B cell (primary cell): ENCODE measurements at regions not wholly inside any gene's neighbourhood (a gene's known extent, or its start where the extent isn't known, plus 50 kb on each side); places are given as distances from the start of the nearest gene placed in this dataset.

Experiments used
- ATAC-seq: fragments of 200-7000 bp; cut with Tn5 transposase; one replicate; pipeline ENCODE4 v1.10.0; 2021; ENCODE audit warnings: low read depth, mild to moderate bottlenecking, moderate number of reproducible peaks, moderate library complexity
- CTCF ChIA-PET: fragments of 350-600 bp; sonication (Branson Sonifier 250); formaldehyde crosslinking; loops from one replicate; lab custom pipeline; 2021; ENCODE audit warnings: antibody characterized with exemption, inconsistent platforms; lab: Charles Lee
- POLR2A ChIA-PET: fragments of 350-600 bp; sonication (Branson Sonifier 250); formaldehyde crosslinking; loops from one replicate; lab custom pipeline; 2021; ENCODE audit warnings: antibody characterized with exemption; lab: Charles Lee
- DNase-seq: peaks from one replicate; pipeline ENCODE4 v3.0.0; 2013
- H2AFZ ChIP-seq: 2 replicates; pipeline ENCODE4 v1.6.1; 2012; ENCODE audit warnings: mild to moderate bottlenecking, low read depth, low read length; ENCODE audit not compliant: insufficient read depth, poor library complexity, severe bottlenecking
- H3K27ac ChIP-seq, 2 donors: 1 replicate in 1 of 2; 2 replicates in 1 of 2; pipeline ENCODE4 v1.5.1; 2012 to 2013; ENCODE audit warnings: low read length in 2 of 2, mild to moderate bottlenecking in 2 of 2, moderate library complexity in 1 of 2
- H3K27me3 ChIP-seq, 4 experiments: fragments of 200-600 bp in 1 of 4; sonication (generic) in 1 of 4; replicated peaks in 1 of 4; 1 replicate in 2 of 4; 2 replicates in 2 of 4; pipeline versions ENCODE4 v1.6.1 to v1.7.0; 2013 to 2016; ENCODE audit warnings: low read length in 3 of 4, mild to moderate bottlenecking in 2 of 4, mixed read lengths in 1 of 4, moderate library complexity in 1 of 4; ENCODE audit not compliant: insufficient read depth in 4 of 4, control insufficient read depth in 3 of 4; ENCODE audit errors: control extremely low read depth in 1 of 4
- H3K36me3 ChIP-seq, 2 experiments: replicated peaks in 1 of 2; 1 replicate in 1 of 2; 2 replicates in 1 of 2; pipeline versions ENCODE4 v1.6.1 to v1.7.1; 2013; ENCODE audit warnings: low read length in 1 of 2; ENCODE audit not compliant: insufficient read depth in 2 of 2, control insufficient read depth in 1 of 2; ENCODE audit errors: control extremely low read depth in 1 of 2, extremely low read depth in 1 of 2
- H3K4me1 ChIP-seq, 2 donors: fragments of 200-600 bp in 1 of 2; sonication (generic) in 1 of 2; 1 replicate in 1 of 2; 2 replicates in 1 of 2; pipeline versions ENCODE4 v1.5.1 to v1.6.1; 2013 to 2017; ENCODE audit warnings: low read length in 2 of 2; ENCODE audit not compliant: control insufficient read depth in 2 of 2, insufficient read depth in 2 of 2
- H3K4me2 ChIP-seq: replicated peaks from 2 replicates; pipeline ENCODE3; 2012; ENCODE audit warnings: mild to moderate bottlenecking, low read depth, low read length; ENCODE audit not compliant: poor library complexity, severe bottlenecking
- H3K4me3 ChIP-seq, 5 experiments: fragments of 200-600 bp in 1 of 5; sonication (generic) in 1 of 5; 1 replicate in 3 of 5; 2 replicates in 2 of 5; pipeline versions ENCODE4 v1.5.1 to v1.7.0; 2011 to 2016; ENCODE audit warnings: low read length in 4 of 5, mild to moderate bottlenecking in 4 of 5, low read depth in 2 of 5, control low read depth in 1 of 5, moderate library complexity in 1 of 5; ENCODE audit not compliant: insufficient read depth in 1 of 5; ENCODE audit errors: control extremely low read depth in 1 of 5, extremely low read depth in 1 of 5
- H3K79me2 ChIP-seq: fragments of 200-600 bp; sonication (generic); one replicate; pipeline ENCODE4 v1.6.0; 2016; ENCODE audit warnings: low read length; ENCODE audit not compliant: control insufficient read depth, insufficient read depth
- H3K9ac ChIP-seq: fragments of 200-600 bp; sonication (generic); 2 replicates; pipeline ENCODE4 v1.6.1; 2017; ENCODE audit warnings: mild to moderate bottlenecking, low read length, moderate library complexity
- H3K9me3 ChIP-seq, 3 donors: one replicate each; pipeline versions ENCODE4 v1.6.1 to v1.7.1; 2013; ENCODE audit warnings: low read length in 2 of 3; ENCODE audit not compliant: control insufficient read depth in 2 of 3, insufficient read depth in 1 of 3; ENCODE audit errors: control extremely low read depth in 1 of 3
- H4K20me1 ChIP-seq: 2 replicates; pipeline ENCODE4 v1.6.0; 2012; ENCODE audit warnings: mild to moderate bottlenecking, low read length; ENCODE audit not compliant: insufficient read depth, control insufficient read depth, poor library complexity, severe bottlenecking
- H3K27ac Mint-ChIP-seq: one replicate; pipeline ENCODE4 v1.8.0; 2021; ENCODE audit warnings: mixed read lengths
- H3K27me3 Mint-ChIP-seq: one replicate; pipeline ENCODE4 v1.8.0; 2021; ENCODE audit warnings: mixed read lengths
- H3K4me1 Mint-ChIP-seq: one replicate; pipeline ENCODE4 v1.8.0; 2021; ENCODE audit warnings: mixed read lengths
- H3K4me3 Mint-ChIP-seq: one replicate; pipeline ENCODE4 v1.8.0; 2021; ENCODE audit warnings: mixed read lengths
- H3K9me3 Mint-ChIP-seq: one replicate; pipeline ENCODE4 v1.8.0; 2022; ENCODE audit warnings: mixed read lengths; ENCODE audit not compliant: insufficient read depth
- CTCF ChIP-seq: fragments of 200-600 bp; IDR thresholded peaks from one replicate; pipeline ENCODE4 v1.8.0; 2022; ENCODE audit warnings: antibody characterized with exemption, mild to moderate bottlenecking
- EZH2 ChIP-seq: IDR thresholded peaks from 2 replicates; pipeline ENCODE4 v1.6.1; 2012; ENCODE audit warnings: borderline replicate concordance, low read depth, mild to moderate bottlenecking, moderate library complexity, low read length; ENCODE audit not compliant: insufficient read depth, poor library complexity, severe bottlenecking
- WGBS: methylation state at CpG from one replicate; pipeline ENCODE4 v1.1.5; 2013; ENCODE audit warnings: missing lambda C conversion rate; ENCODE audit not compliant: insufficient coverage; 5-methylcytosine and 5-hydroxymethylcytosine counted together
- intact Hi-C: fragments of 100-400 bp; cut with micrococcal nuclease; formaldehyde crosslinking; loops from one replicate; pipeline ENCODE4 v1.10.0; 2022

- no peak overlapping the region for H3K4me3 ChIP-seq
- no peaks in the 10 kb centered on the region for H3K9me3 ChIP-seq
- no peak overlapping the region for H3K27ac ChIP-seq
- no peak overlapping the region for H3K9ac ChIP-seq
- H4K20me1 ChIP-seq = no peaks in the 10 kb centered on the region
- H3K9me3 Mint-ChIP-seq = no peaks in the 10 kb centered on the region
- 75% methylated on average over 3 of the region's 3 CpGs for WGBS
- no peak overlapping the region for H3K27ac Mint-ChIP-seq
- H3K36me3 ChIP-seq = no peaks in the 10 kb centered on the region
- no peaks in the 10 kb centered on the region for H3K4me1 Mint-ChIP-seq
- no peak overlapping the region for H3K4me3 Mint-ChIP-seq
- intact Hi-C loops = no loop called here
- no peaks in the 10 kb centered on the region for H3K79me2 ChIP-seq
- ChIA-PET POLR2A (no interaction called here), CTCF (no interaction called here)
- peaks cover 5% of the 10 kb centered on the region for H3K27me3 Mint-ChIP-seq
- H3K4me2 ChIP-seq = no peak overlapping the region
- H2AFZ ChIP-seq = no peak overlapping the region
- DNase-seq (no peak), ATAC-seq (no peak)
- TF ChIP-seq EZH2 (no peak), CTCF (no peak)
- H3K4me1 ChIP-seq = no peaks in the 10 kb centered on the region
- no peaks in the 10 kb centered on the region for H3K27me3 ChIP-seq
Measured at GRCh38 chr2:45255563-45255962, 246.3 kb upstream of the SIX2 start.

DNA sequence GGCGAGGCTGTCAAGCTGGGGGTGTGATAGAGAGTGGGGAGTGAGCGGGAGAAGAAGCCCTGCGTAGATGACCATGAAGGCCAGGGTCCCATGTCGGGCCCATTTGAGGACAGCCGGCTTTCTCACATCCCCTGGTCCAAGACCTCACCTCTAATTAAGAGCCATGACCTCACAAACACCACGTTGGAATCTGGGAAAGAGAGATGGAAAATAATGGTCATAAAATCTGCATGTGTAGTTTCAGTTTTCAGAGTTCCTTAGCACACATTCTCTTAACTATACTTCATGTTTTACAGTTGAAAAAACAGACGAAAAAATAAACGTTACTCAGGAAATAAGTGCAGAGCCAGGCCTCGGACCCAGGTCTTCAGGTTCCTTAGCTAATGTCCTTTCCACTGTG, 244.8 kb upstream of the SIX2 start:
- Histone ChIP-seq H3K4me2 (no peak overlapping the region), H2AFZ (no peak overlapping the region), H3K79me2 (no peaks in the 10 kb centered on the region), H3K9ac (no peak overlapping the region), H3K9me3 (no peaks in the 10 kb centered on the region), H3K27me3 (no peaks in the 10 kb centered on the region), H3K27ac (no peak overlapping the region), H4K20me1 (no peaks in the 10 kb centered on the region), H3K4me1 (no peaks in the 10 kb centered on the region), H3K4me3 (no peak overlapping the region), H3K36me3 (no peaks in the 10 kb centered on the region)
- ATAC-seq = no peak
- DNase-seq = no peak
- WGBS = 91% methylated on average over 4 of the region's 9 CpGs
- POLR2A ChIA-PET = no interaction called here
- CTCF ChIA-PET = interaction anchor here (0.8 kb wide), 1 partner anchor 8 kb away, joined by 3 read pairs; no protein-coding TSS in a partner anchor
- TF ChIP-seq EZH2 (no peak), CTCF (no peak)
- intact Hi-C loops = no loop called here
- H3K4me3 Mint-ChIP-seq = no peak overlapping the region
- H3K9me3 Mint-ChIP-seq = no peaks in the 10 kb centered on the region
- H3K27me3 Mint-ChIP-seq = peaks cover 3% of the 10 kb centered on the region
- no peak overlapping the region for H3K27ac Mint-ChIP-seq
- H3K4me1 Mint-ChIP-seq = no peaks in the 10 kb centered on the region
